Kidney glomerular epithelial cell (primary cell): ENCODE measurements at regions not wholly inside any gene's neighbourhood (a gene's known extent, or its start where the extent isn't known, plus 50 kb on each side); places are given as distances from the start of the nearest gene placed in this dataset.

Source experiments
- DNase-seq: peaks from one replicate; lab custom pipeline; 2025; lab: John Stamatoyannopoulos, UW

- DNase-seq, result no peak
These were observed 128.8 kb upstream of the DLX2 start for GRCh38 chr2:172231508-172231907.

GRCh38 chr2:172232708-172233396 lies 130.2 kb upstream of the DLX2 start:
- peak; percentile 3 for DNase-seq

- DNase-seq, result no peak
These were observed 131.5 kb upstream of the DLX2 start for GRCh38 chr2:172233987-172234715.

- no peak for DNase-seq
These were observed 132.3 kb upstream of the DLX2 start for GRCh38 chr2:172234716-172235691.

- no peak for DNase-seq
These were observed 137.4 kb upstream of the DLX2 start for GRCh38 chr2:172239944-172240590.

- no peak for DNase-seq
These were observed 138.5 kb upstream of the DLX2 start for GRCh38 chr2:172241222-172241621.

GRCh38 chr2:172242471-172242870 lies 139.8 kb upstream of the DLX2 start:
- no peak for DNase-seq

GRCh38 chr2:172242961-172243360 lies 140.3 kb upstream of the DLX2 start:
- DNase-seq, result no peak

GRCh38 chr2:172244419-172245130 lies 141.9 kb upstream of the DLX2 start:
- no peak for DNase-seq

GRCh38 chr2:172246649-172247048 lies 143.9 kb upstream of the DLX2 start:
- DNase-seq, result peak; percentile 6

- no peak for DNase-seq
These were observed 144.5 kb upstream of the DLX2 start for GRCh38 chr2:172247203-172247602.

- DNase-seq, result no peak
These were observed 145.7 kb upstream of the DLX2 start for GRCh38 chr2:172248381-172248780.

GRCh38 chr2:172248785-172249187 lies 146.1 kb upstream of the DLX2 start:
- DNase-seq, result peak; percentile 21

- no peak for DNase-seq
These were observed 146.6 kb upstream of the DLX2 start for GRCh38 chr2:172249334-172249733.

GRCh38 chr2:172249986-172250385 lies 147.3 kb upstream of the DLX2 start:
- DNase-seq, result peak; percentile 33

GRCh38 chr2:172251231-172251630 lies 148.5 kb upstream of the DLX2 start:
- DNase-seq, result peak; percentile 25

GRCh38 chr2:172252154-172252553 lies 149.5 kb upstream of the DLX2 start:
- no peak for DNase-seq

- peak; percentile 90 for DNase-seq
These were observed 150.7 kb upstream of the DLX2 start for GRCh38 chr2:172253190-172254052.

- DNase-seq, result no peak
These were observed 154.2 kb upstream of the DLX2 start for GRCh38 chr2:172256886-172257285.

- DNase-seq, result no peak
These were observed 157.1 kb upstream of the DLX2 start for GRCh38 chr2:172259827-172260226.
